RKO (cell line): ENCODE measurements at regions not wholly inside any gene's neighbourhood (a gene's known extent, or its start where the extent isn't known, plus 50 kb on each side); places are given as distances from the start of the nearest gene placed in this dataset.

ENCODE experiments used
- DNase-seq: peaks from one replicate; pipeline ENCODE4 v3.0.0-alpha.2; 2016; ENCODE audit warnings: low spot score

- DNase-seq: no peak
Observed at GRCh38 chr3:72432246-72432645, 416.0 kb downstream of the SHQ1 start.

DNA sequence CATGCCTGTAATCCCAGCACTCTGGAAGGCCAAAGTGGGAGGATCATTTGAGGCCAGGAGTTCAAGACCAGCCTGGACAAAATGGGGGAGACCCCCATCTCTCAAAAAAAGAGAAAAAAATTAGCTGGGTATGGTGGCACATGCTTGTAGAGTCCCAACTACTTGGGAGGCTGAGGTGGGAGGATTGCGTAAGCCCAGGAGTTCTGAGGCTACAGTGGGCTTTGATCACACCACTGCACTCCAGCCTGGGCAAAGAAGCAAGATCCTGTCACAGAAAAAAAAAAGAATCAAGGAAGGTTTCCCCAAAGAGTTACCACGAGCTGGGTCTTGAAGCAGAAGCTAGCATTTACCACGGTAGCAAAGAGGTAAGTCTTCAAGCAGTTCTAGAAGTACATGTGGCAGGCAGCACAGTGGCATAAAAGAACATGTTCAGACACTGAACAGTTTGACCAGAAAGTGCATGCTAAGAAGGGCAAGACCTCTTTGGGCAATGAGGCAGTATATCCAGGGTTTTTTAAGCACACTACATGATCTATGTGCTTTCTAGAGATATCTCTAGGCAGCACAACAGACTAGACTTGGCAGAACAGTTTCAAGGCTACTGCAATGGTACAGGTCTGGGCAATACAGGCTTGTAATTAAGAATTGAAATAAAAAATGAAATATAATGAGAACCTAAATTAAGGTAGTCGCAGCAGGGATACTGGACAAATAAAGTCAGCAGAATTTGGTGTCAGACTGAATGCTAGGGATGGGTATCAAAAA lies 418.5 kb downstream of the SHQ1 start:
- DNase-seq: no peak

DNA sequence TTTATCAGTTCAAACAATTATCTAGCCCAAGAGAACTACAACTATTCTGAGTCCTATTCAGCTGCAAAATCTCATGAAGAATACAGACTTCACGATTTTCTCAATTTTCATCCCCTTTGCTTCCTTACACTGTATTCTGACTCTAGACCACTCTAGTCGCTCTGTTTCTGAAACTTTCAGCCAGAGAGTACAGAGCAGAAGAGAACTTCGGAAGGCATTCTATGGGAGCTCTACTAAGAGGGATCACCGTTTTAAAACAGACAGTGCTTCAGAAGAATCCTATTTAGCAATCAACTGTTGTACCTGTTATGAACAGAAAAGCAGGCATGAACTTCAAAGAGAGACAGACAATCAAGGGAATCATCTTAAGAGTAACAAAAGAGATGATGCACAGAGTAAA lies 419.4 kb downstream of the SHQ1 start:
- DNase-seq: no peak

DNA sequence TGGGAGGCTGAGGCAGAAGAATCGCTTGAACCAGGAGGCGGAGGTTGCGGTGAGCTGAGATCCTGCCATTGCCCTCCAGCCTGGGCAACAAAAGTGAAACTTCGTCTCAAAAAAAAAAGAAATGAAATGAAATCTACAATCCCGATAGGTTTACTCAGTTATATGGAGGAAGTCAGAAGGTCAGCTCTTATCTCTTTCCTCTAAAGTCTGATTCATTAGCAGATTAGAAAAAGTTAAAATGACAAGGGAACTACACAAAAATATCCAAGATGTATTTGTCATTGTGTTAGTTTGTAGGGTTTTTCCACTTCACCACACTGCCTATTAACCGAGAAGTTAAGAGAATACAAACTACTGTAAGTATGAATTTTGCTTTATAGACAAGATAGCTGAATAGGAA lies 420.6 kb downstream of the SHQ1 start:
- no peak for DNase-seq

DNA sequence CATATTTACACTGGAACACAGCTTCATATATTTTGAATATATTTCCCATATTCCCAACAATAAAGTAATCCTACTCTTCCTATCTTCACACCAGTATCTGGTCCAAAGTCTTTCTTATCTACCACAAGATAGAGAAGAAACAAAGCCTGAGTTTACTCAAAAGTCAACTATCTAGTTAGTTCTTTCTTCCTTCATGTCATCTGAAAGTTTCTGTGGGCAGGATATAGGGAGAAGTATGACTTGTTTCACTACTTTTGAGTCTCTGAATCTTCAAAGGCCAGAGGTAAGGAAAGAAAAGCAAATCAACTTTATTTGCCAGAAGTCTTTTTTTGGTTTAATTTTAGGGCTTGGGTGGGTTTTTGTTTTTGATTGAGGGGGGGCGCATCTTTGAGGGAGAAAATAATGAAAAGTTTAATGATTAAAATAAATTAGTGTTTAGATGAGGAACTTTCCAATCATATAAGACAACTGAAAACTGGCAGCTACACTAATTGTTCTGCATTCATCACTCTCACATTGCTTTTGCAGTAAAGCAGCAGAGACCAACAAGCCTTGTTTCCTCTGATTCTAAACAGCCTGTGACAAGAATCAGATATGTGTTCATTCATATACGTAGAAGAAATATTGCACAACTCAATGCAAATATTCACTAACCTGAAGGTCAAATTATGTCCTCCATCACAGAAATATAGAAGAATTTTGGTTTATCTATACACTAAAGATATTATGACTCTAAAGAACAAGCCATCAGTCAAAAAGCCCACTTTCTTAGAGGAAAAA lies 421.4 kb downstream of the SHQ1 start:
- no peak for DNase-seq

DNA sequence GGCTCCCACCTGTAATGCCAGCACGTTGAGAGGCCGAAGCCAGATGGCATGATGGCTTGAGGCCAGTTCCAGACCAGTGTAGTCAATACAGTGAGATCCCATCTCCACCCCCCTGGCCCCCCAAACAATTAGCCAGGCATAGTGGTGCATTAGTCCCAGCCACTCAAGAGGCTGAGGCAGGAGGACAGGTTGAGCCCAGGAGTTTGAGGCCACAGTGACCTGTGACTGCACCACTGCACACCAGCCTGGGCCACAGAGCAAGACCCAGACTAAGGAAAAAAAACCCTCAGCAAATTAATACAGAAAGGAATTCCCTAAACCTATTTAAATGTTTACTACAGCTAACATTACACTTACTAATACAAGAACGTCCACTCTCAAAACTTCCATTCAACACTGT lies 424.6 kb downstream of the SHQ1 start:
- no peak for DNase-seq

- DNase-seq: no peak
Observed at GRCh38 chr3:72421786-72422185, 426.5 kb downstream of the SHQ1 start.

- DNase-seq: no peak
Observed at GRCh38 chr3:72421126-72421525, 427.1 kb downstream of the SHQ1 start.

GRCh38 chr3:72418856-72419255 lies 429.4 kb downstream of the SHQ1 start:
- DNase-seq: no peak

- DNase-seq: peak; percentile 46
Observed at GRCh38 chr3:72418244-72418643, 430.0 kb downstream of the SHQ1 start.

GRCh38 chr3:72414481-72415016 lies 433.7 kb downstream of the SHQ1 start:
- DNase-seq: no peak

DNA sequence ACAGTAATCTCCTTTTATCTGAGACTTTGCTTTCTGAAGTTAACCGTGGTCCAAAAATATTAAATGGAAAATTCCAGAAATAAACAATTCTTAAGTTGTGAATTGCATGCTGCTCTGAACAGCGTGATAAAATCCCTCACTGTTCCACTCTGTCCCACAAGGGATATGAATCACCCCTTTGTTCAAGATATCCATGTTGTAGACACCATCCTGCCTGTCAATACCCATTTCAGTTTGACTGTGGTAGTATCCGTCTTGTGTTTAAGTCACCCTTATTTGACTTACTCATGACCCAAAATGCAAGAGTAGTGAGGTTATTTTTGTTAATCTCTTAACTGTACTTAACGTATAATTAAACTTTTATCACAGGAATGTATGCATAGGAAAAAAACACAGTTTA lies 435.0 kb downstream of the SHQ1 start:
- DNase-seq: no peak

DNA sequence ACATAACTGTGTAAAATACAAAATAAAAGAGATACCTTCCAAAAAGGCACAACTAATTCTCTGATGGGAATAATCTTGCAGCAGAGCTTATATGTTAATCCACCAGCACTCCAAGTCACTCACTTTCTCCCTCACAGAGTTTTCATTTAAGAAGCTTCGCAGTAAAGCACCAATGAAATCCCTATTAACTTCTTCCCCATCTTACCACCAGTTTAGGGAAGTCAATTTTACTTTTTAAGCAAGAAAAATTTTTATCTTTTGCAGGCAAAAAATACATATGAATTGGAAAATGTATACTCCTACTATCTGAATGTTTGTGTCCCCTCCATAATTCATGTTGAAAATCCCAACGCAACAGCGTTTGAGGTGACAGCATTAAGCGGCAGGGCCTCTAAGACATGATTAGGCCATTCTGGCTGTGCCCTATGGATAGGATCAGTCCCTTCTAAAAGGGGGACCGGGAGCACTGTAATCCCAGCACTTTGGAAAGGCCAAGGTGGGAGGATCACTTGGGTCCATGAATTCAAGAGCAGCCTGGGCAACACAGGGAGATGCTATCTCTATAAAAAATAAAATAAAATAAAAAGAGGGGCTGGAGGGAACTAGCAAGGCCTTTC lies 435.8 kb downstream of the SHQ1 start:
- DNase-seq: no peak

DNA sequence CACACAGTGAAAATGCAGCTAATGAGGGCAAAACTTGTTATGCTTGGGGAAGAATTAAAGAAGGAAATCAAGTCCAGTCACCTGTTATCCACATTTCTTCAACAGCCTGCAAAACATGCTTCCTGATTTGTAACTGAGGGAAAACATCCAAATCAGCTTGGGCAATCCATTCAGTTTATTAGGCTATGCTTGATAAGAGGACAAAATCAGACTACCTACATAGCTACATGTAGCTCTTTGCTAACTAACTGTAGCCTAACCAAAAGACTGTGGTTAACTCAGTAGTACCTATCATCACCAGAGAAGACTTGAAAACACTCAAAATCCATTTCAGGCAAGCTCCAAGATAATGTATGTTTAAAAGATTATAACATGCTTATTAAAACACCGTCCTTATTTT lies 436.4 kb downstream of the SHQ1 start:
- DNase-seq: no peak

GRCh38 chr3:72411126-72411525 lies 437.1 kb downstream of the SHQ1 start:
- DNase-seq: no peak

DNA sequence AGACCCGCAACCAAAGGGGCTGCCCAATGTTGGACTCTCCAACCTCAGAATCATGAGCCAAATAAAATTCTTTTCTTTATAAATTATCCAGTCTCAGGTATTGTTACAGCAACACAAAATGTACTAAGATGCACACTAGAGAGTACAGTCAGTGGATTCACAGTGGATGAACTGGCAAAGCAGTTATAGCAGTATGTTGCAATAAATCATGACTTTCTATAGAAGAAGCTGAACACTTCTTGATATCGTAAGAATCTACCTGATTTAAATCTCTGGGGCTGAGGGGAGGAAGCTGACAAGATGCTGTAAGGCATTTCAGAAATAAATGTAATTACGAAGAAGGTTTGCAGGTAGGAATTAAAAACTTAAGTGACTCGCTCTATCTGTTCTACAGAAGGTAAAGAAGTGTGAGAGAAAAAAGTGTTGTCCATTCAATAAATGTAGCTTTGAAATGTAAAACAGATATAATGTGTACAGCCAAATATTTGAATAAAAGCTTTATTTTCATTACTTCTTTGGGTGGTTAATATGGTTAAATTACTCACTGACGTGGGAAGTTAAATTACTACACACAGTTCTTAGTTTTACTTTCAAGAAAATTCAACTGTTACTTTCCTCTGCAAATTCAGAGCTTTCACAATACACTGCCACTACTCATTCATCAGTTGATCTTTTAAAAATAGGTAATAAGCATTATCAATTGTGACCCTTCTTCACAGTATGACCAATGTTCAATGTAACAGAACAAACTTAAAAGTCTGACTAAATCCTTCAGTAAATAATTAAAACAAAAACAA lies 439.1 kb downstream of the SHQ1 start:
- no peak for DNase-seq

DNA sequence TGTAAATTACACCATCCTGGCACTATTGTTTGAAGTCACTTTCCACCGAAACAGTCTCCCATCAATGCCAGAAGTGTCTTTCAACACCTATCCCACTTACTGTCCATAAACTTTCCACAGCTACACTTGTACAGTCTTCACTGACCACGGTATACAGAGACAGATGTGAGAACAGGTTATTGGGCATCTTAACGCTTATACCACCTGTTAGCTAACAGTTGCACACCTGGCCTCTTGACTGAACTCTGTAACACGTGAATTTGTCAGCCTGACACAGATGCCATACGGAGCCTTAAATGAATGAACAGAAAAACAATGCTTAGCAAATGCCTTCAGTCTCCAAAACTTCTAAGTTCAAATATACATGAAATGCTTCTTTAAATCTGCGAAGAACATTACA lies 440.5 kb downstream of the SHQ1 start:
- DNase-seq: no peak

- no peak for DNase-seq
Observed at GRCh38 chr3:72405943-72406566, 442.2 kb downstream of the SHQ1 start.

- DNase-seq: peak; percentile 40
Observed at GRCh38 chr3:72401005-72401545, 447.2 kb downstream of the SHQ1 start.

DNA sequence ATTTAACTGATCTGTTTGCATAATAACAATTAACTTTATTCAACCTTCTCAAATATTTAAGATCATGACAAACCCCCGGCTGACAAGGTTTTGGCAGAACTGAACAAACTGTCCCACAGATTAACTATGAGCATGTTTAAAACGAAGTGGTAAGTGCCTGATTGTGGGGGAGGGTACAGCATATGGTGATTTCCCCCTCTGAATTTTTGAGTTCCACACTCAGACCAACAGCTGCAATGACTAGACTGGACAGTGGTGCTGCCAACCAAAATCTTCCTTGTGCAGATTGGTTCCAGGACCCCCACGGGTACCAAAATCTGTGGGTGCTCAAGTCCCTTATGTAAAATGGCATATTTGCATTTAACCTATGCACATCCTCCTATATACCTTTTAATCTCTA lies 449.5 kb downstream of the SHQ1 start:
- no peak for DNase-seq

- no peak for DNase-seq
Observed at GRCh38 chr3:72397586-72397985, 450.7 kb downstream of the SHQ1 start.
